H1 (cell line): ENCODE measurements at regions not wholly inside any gene's neighbourhood (a gene's known extent, or its start where the extent isn't known, plus 50 kb on each side); places are given as distances from the start of the nearest gene placed in this dataset.

Experiments
- BCL11A ChIP-seq, 2 experiments: IDR thresholded peaks; one replicate each; pipeline ENCODE4 v1.6.1; 2011; ENCODE audit warnings: low read depth in 2 of 2, low read length in 2 of 2, mild to moderate bottlenecking in 2 of 2
- CHD2 ChIP-seq: IDR thresholded peaks from 2 replicates; pipeline ENCODE4 v1.6.1; 2012; ENCODE audit warnings: low read length, improper control_type of control experiment
- EP300 ChIP-seq, 2 experiments: IDR thresholded peaks; 1 replicate in 1 of 2; 2 replicates in 1 of 2; pipeline ENCODE4 v1.6.1; 2011 to 2012; ENCODE audit warnings: low read depth in 2 of 2, low read length in 2 of 2, mild to moderate bottlenecking in 2 of 2, borderline replicate concordance in 1 of 2, inconsistent platforms in 1 of 2, moderate library complexity in 1 of 2
- KDM1A ChIP-seq: fragments of 200-600, 300-600 bp; sonication (generic); IDR thresholded peaks from 2 replicates; pipeline ENCODE4 v1.7.1; 2016; ENCODE audit warnings: mild to moderate bottlenecking, low read length, borderline replicate concordance
- POLR2A ChIP-seq, 2 experiments: IDR thresholded peaks; 1 replicate in 1 of 2; 2 replicates in 1 of 2; pipeline ENCODE4 v1.6.1; 2011; ENCODE audit warnings: low read depth in 2 of 2, low read length in 2 of 2, mild to moderate bottlenecking in 2 of 2; ENCODE audit errors: control extremely low read depth in 1 of 2
- TCF12 ChIP-seq: IDR thresholded peaks from 2 replicates; pipeline ENCODE4 v1.6.1; 2011; ENCODE audit warnings: low read depth, mild to moderate bottlenecking, low read length
- USF2 ChIP-seq: IDR thresholded peaks from 2 replicates; pipeline ENCODE4 v1.6.1; 2011; ENCODE audit warnings: low read length, improper control_type of control experiment
- TF ChIP-seq, protein P1 (sequence below), 3 experiments: IDR thresholded peaks; 1 replicate in 2 of 3; 2 replicates in 1 of 3; pipeline versions ENCODE4 v1.5.1 to v1.6.1; 2011; ENCODE audit warnings: low read length in 3 of 3, mild to moderate bottlenecking in 3 of 3, inconsistent platforms in 2 of 3, low read depth in 1 of 3, moderate library complexity in 1 of 3; ENCODE audit not compliant: insufficient read depth in 1 of 3; ENCODE audit errors: control extremely low read depth in 1 of 3

DNA sequence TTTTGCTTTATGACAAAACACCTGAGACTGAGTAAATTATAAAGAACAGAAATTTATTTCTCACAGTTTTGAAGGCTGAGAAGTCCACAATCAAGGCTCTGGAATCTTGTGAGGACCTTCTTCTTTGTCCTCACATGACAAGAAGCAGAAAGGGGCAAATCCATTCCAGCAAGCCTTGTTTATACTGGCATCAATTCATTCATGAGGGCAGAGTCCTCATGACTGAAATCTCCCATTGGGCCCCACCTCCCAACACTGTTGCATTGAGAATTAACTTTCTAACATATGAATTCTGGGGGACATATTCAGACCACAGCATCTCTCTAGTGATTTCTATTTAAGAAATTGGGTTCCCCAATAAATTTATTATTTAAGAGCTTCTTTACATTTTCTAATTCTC, 395.4 kb downstream of the AR start:
- TF ChIP-seq, protein P1, sequence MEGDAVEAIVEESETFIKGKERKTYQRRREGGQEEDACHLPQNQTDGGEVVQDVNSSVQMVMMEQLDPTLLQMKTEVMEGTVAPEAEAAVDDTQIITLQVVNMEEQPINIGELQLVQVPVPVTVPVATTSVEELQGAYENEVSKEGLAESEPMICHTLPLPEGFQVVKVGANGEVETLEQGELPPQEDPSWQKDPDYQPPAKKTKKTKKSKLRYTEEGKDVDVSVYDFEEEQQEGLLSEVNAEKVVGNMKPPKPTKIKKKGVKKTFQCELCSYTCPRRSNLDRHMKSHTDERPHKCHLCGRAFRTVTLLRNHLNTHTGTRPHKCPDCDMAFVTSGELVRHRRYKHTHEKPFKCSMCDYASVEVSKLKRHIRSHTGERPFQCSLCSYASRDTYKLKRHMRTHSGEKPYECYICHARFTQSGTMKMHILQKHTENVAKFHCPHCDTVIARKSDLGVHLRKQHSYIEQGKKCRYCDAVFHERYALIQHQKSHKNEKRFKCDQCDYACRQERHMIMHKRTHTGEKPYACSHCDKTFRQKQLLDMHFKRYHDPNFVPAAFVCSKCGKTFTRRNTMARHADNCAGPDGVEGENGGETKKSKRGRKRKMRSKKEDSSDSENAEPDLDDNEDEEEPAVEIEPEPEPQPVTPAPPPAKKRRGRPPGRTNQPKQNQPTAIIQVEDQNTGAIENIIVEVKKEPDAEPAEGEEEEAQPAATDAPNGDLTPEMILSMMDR (IDR thresholded peaks at IDR 0.05; ENCODE audit: control extremely low read depth in 1 of 3, insufficient read depth in 1 of 3, low read depth in 1 of 3, low read length in 3 of 3) = no peak
- TF ChIP-seq KDM1A (no peak), POLR2A (IDR thresholded peaks at IDR 0.05; ENCODE audit: control extremely low read depth in 1 of 2, low read depth in 2 of 2, low read length in 2 of 2) (no peak), BCL11A (IDR thresholded peaks at IDR 0.05; ENCODE audit: low read depth in 2 of 2, low read length in 2 of 2) (no peak), CHD2 (no peak), EP300 (IDR thresholded peaks at IDR 0.05; ENCODE audit: borderline replicate concordance in 1 of 2, low read depth in 2 of 2, low read length in 2 of 2) (no peak), TCF12 (no peak), USF2 (no peak)
